ENCODE measurements at regions not wholly inside any gene's neighbourhood (a gene's known extent, or its start where the extent isn't known, plus 50 kb on each side); places are given as distances from the start of the nearest gene placed in this dataset.

GRCh38 chr13:73477441-73477840, 418.6 kb downstream of the KLF5 start:
- no peak for ATAC-seq (ENCODE audit: low read depth)
- dilution Hi-C loops (cut with HindIII; ENCODE audit: low sequenced_read_pairs, unreplicated experiment) (no loop called here), in situ Hi-C loops (cut with MboI; ENCODE audit: low sequenced_read_pairs) (no loop called here), intact Hi-C loops (cut with micrococcal nuclease) (no loop called here)
- no peak overlapping the region for H3K4me3 ChIP-seq (ENCODE audit: insufficient read depth, low read depth, low read length)
- no peak overlapping the region for H4K8ac ChIP-seq (ENCODE audit: low read depth in 2 of 2, low read length in 2 of 2)
- no peak overlapping the region for H3K4ac ChIP-seq (ENCODE audit: low read depth, low read length)
- H3K36me3 ChIP-seq (ENCODE audit: control insufficient read depth, insufficient read depth, low read length): no peaks in the 10 kb centered on the region
- H2AK5ac ChIP-seq (ENCODE audit: low read depth, low read length): no peak overlapping the region
- H3K56ac ChIP-seq (ENCODE audit: extremely low read depth, insufficient read depth, low read length): no peak overlapping the region
- no peak overlapping the region for H3K23ac ChIP-seq (ENCODE audit: low read depth, low read length)
- H3K27me3 ChIP-seq (ENCODE audit: control insufficient read depth, insufficient read depth, low read length): no peaks in the 10 kb centered on the region
- H3K9ac ChIP-seq (ENCODE audit: low read depth, low read length): no peak overlapping the region
- TF ChIP-seq USF2 (IDR thresholded peaks at IDR 0.05; ENCODE audit: low read depth, low read length): no peak
- no peak for TF ChIP-seq CTCF (conservative IDR thresholded peaks at IDR 0.05; ENCODE audit: low read depth, low read length)
- TF ChIP-seq FOS (IDR thresholded peaks at IDR 0.05; ENCODE audit: low read depth, low read length): no peak
- TF ChIP-seq POLR2A (IDR thresholded peaks at IDR 0.05; ENCODE audit: low read depth, low read length): no peak
- TF ChIP-seq CHD1 (IDR thresholded peaks at IDR 0.05; ENCODE audit: low read depth, low read length): no peak
- no peak for TF ChIP-seq CEBPB (IDR thresholded peaks at IDR 0.05; ENCODE audit: low read depth, low read length)
- TF ChIP-seq MAZ (IDR thresholded peaks at IDR 0.05; ENCODE audit: borderline replicate concordance, low read depth, low read length): no peak
- no peak for TF ChIP-seq BHLHE40 (IDR thresholded peaks at IDR 0.05; ENCODE audit: low read depth, low read length)
- no peak for TF ChIP-seq RCOR1 (IDR thresholded peaks at IDR 0.05; ENCODE audit: insufficient replicate concordance, low read length)
- no peak for TF ChIP-seq RAD21 (IDR thresholded peaks at IDR 0.05; ENCODE audit: low read length)
- TF ChIP-seq MXI1 (IDR thresholded peaks at IDR 0.05; ENCODE audit: borderline replicate concordance, low read depth, low read length): no peak
- TF ChIP-seq SMC3 (IDR thresholded peaks at IDR 0.05; ENCODE audit: low read depth, low read length): no peak
- no peak for TF ChIP-seq MAFK (IDR thresholded peaks at IDR 0.05; ENCODE audit: low read depth, low read length)
- no peaks in the 10 kb centered on the region for H3K4me1 ChIP-seq (ENCODE audit: control insufficient read depth, insufficient read depth, low read length)
- BruUV-seq (replicated peaks): no TSS peak
- H3K9me1 ChIP-seq (ENCODE audit: insufficient read depth, low read length): no peaks in the 10 kb centered on the region
- H2BK20ac ChIP-seq (ENCODE audit: low read depth, low read length): no peak overlapping the region
- WGBS, 2 experiments (ENCODE audit: extremely low coverage in 2 of 2, insufficient read length in 1 of 2): 53% methylated on average over 3 of the region's 3 CpGs; no CpG with 5 or more reads in 1 of the 2 experiments
- no peaks in the 10 kb centered on the region for H3K79me1 ChIP-seq (ENCODE audit: low read depth in 1 of 2, low read length in 2 of 2)
- no peak overlapping the region for H3K18ac ChIP-seq (ENCODE audit: low read depth, low read length)
- no peak overlapping the region for H4K5ac ChIP-seq (ENCODE audit: low read depth, low read length)
- H3K14ac ChIP-seq (replicated peaks; ENCODE audit: low read depth, low read length): no peak overlapping the region
- H3K27ac ChIP-seq (ENCODE audit: insufficient read depth, low read length): no peak overlapping the region
- CTCF ChIA-PET: interaction anchor here (0.6 kb wide), 1 partner anchor 253 kb away, joined by 3 read pairs; no protein-coding TSS in a partner anchor
- POLR2A ChIA-PET (ENCODE audit: unreplicated experiment): no interaction called here
- H3K9me3 ChIP-seq (ENCODE audit: control insufficient read depth, insufficient read depth, low read length): no peaks in the 10 kb centered on the region
- no peak overlapping the region for H3K4me2 ChIP-seq (ENCODE audit: low read depth, low read length)
- no peak overlapping the region for H2BK120ac ChIP-seq (ENCODE audit: low read depth, low read length)
- no peak overlapping the region for H2BK5ac ChIP-seq (ENCODE audit: low read depth, low read length, poor library complexity, severe bottlenecking)
- DNase-seq: no peak
- H2BK15ac ChIP-seq (ENCODE audit: low read depth, low read length): no peak overlapping the region
- H2AK9ac ChIP-seq (replicated peaks; ENCODE audit: low read depth, low read length, poor library complexity): no peak overlapping the region
- no peak overlapping the region for H4K91ac ChIP-seq (ENCODE audit: insufficient read depth, low read depth, low read length)
- H4K20me1 ChIP-seq (ENCODE audit: insufficient read depth, low read length): no peaks in the 10 kb centered on the region
- no peak overlapping the region for H2AFZ ChIP-seq (replicated peaks; ENCODE audit: low read length, poor library complexity)
